Smooth muscle cell (in vitro differentiated cells): ENCODE measurements at regions not wholly inside any gene's neighbourhood (a gene's known extent, or its start where the extent isn't known, plus 50 kb on each side); places are given as distances from the start of the nearest gene placed in this dataset.

Experiments used
- DNase-seq: peaks from one replicate; lab custom pipeline; 2025; ENCODE audit not compliant: unreplicated experiment; lab: John Stamatoyannopoulos, UW
- H2AFZ ChIP-seq: fragments of 200-600 bp; sonication (generic); 2 replicates; pipeline ENCODE4 v1.6.0; 2016; ENCODE audit warnings: antibody characterized with exemption, low read depth, mild to moderate bottlenecking
- H3F3A ChIP-seq: fragments of 200-600 bp; sonication (generic); 2 replicates; pipeline ENCODE4 v1.6.0; 2017; ENCODE audit warnings: antibody characterized with exemption, low read depth
- H3K27ac ChIP-seq: fragments of 200-600 bp; sonication (generic); 2 replicates; pipeline ENCODE4 v1.5.1; 2016; ENCODE audit warnings: low read depth, mild to moderate bottlenecking
- H3K27me3 ChIP-seq: fragments of 200-600 bp; sonication (generic); 2 replicates; pipeline ENCODE4 v1.6.1; 2016; ENCODE audit warnings: low read depth, mild to moderate bottlenecking
- H3K36me3 ChIP-seq: fragments of 200-600 bp; sonication (generic); 2 replicates; pipeline ENCODE4 v1.5.1; 2016; ENCODE audit warnings: low read depth
- H3K4me1 ChIP-seq: fragments of 200-600 bp; sonication (generic); 2 replicates; pipeline ENCODE4 v1.5.1; 2016; ENCODE audit warnings: low read depth
- H3K4me2 ChIP-seq: fragments of 200-600 bp; sonication (generic); 2 replicates; pipeline ENCODE4 v1.6.0; 2016; ENCODE audit warnings: mild to moderate bottlenecking
- H3K4me3 ChIP-seq: fragments of 200-600 bp; sonication (generic); 2 replicates; pipeline ENCODE4 v1.5.1; 2016; ENCODE audit warnings: mild to moderate bottlenecking
- H3K79me2 ChIP-seq: fragments of 200-600 bp; sonication (generic); 2 replicates; pipeline ENCODE4 v1.6.0; 2016; ENCODE audit warnings: low read depth, mild to moderate bottlenecking
- H3K9ac ChIP-seq: fragments of 200-600 bp; sonication (generic); 2 replicates; pipeline ENCODE4 v1.6.0; 2016; ENCODE audit warnings: low read depth
- H3K9me3 ChIP-seq: fragments of 200-600 bp; sonication (generic); replicated peaks from 2 replicates; pipeline ENCODE4 v1.5.1; 2016; ENCODE audit warnings: low read depth
- H4K20me1 ChIP-seq: fragments of 200-600 bp; sonication (generic); 2 replicates; pipeline ENCODE4 v1.6.0; 2016; ENCODE audit warnings: low read depth
- CTCF ChIP-seq: fragments of 200-600 bp; sonication (generic); IDR thresholded peaks from 2 replicates; pipeline ENCODE4 v1.5.1; 2017; ENCODE audit warnings: borderline replicate concordance, mild to moderate bottlenecking, antibody characterized with exemption; ENCODE audit not compliant: insufficient read depth, poor library complexity, severe bottlenecking
- WGBS: methylation state at CpG from one replicate; pipeline ENCODE4 v1.1.7; 2016; ENCODE audit warnings: low lambda C conversion rate; 5-methylcytosine and 5-hydroxymethylcytosine counted together

GRCh38 chr7:106166651-106167342 is 54.7 kb upstream of the SYPL1 start:
- no peak overlapping the region for H3K4me2 ChIP-seq
- peak; percentile 87 for TF ChIP-seq CTCF
- no peak overlapping the region for H2AFZ ChIP-seq

GRCh38 chr7:106165337-106165736 is 53.2 kb upstream of the SYPL1 start:
- H3K27ac ChIP-seq: no peak overlapping the region
- no peaks in the 10 kb centered on the region for H3K4me1 ChIP-seq
- DNase-seq: no peak
- H3K4me3 ChIP-seq: no peak overlapping the region
- no peak for TF ChIP-seq CTCF
- no peak overlapping the region for H3K4me2 ChIP-seq
- no peak overlapping the region for H3K9ac ChIP-seq
- H2AFZ ChIP-seq: no peak overlapping the region
- H3K27me3 ChIP-seq: no peaks in the 10 kb centered on the region
- H4K20me1 ChIP-seq: no peaks in the 10 kb centered on the region
- no peaks in the 10 kb centered on the region for H3K79me2 ChIP-seq
- no peaks in the 10 kb centered on the region for H3K9me3 ChIP-seq
- H3F3A ChIP-seq: no peaks in the 10 kb centered on the region
- no peaks in the 10 kb centered on the region for H3K36me3 ChIP-seq
- 11% methylated on average over 2 of the region's 2 CpGs for WGBS

More at GRCh38 chr7:106166651-106167342, 54.7 kb upstream of the SYPL1 start:
- 64% methylated on average over 7 of the region's 7 CpGs for WGBS
- no peaks in the 10 kb centered on the region for H4K20me1 ChIP-seq
- H3K79me2 ChIP-seq: no peaks in the 10 kb centered on the region
- H3K9me3 ChIP-seq: no peaks in the 10 kb centered on the region
- H3K36me3 ChIP-seq: no peaks in the 10 kb centered on the region
- H3K27ac ChIP-seq: no peak overlapping the region
- no peak overlapping the region for H3K4me3 ChIP-seq
- DNase-seq: no peak
- H3K4me1 ChIP-seq: no peaks in the 10 kb centered on the region
- no peak overlapping the region for H3K9ac ChIP-seq
- H3K27me3 ChIP-seq: no peaks in the 10 kb centered on the region
- H3F3A ChIP-seq: no peaks in the 10 kb centered on the region

- H3K4me1 ChIP-seq: no peaks in the 10 kb centered on the region
- H3K4me2 ChIP-seq: no peak overlapping the region
- no peaks in the 10 kb centered on the region for H3K27me3 ChIP-seq
- H2AFZ ChIP-seq: no peak overlapping the region
- no peak for DNase-seq
- H3K79me2 ChIP-seq: no peaks in the 10 kb centered on the region
- H3K9ac ChIP-seq: no peak overlapping the region
- no peak overlapping the region for H3K4me3 ChIP-seq
- H4K20me1 ChIP-seq: no peaks in the 10 kb centered on the region
- H3K9me3 ChIP-seq: no peaks in the 10 kb centered on the region
- no peak for TF ChIP-seq CTCF
- H3F3A ChIP-seq: no peaks in the 10 kb centered on the region
- no peak overlapping the region for H3K27ac ChIP-seq
- no peaks in the 10 kb centered on the region for H3K36me3 ChIP-seq
Observed at GRCh38 chr7:106163257-106163656, 51.1 kb upstream of the SYPL1 start.
